IMR-90 (cell line): ENCODE measurements at regions not wholly inside any gene's neighbourhood (a gene's known extent, or its start where the extent isn't known, plus 50 kb on each side); places are given as distances from the start of the nearest gene placed in this dataset.

Experiments
- ATAC-seq: fragments of 200-7000 bp; cut with Tn5 transposase; 2 replicates; pipeline ENCODE4 v1.9.1; 2020; ENCODE audit warnings: low read depth, mild to moderate bottlenecking, moderate library complexity
- BruUV-seq: library from RNA; stranded (reverse); fragments of 400-500 nt; replicated peaks from 2 replicates; lab custom pipeline; 2021; lab: Mats Ljungman, UMichigan
- CTCF ChIA-PET: fragments of 300-600 bp; formaldehyde crosslinking; extraction: SDS; loops from one replicate; lab custom pipeline; 2021; ENCODE audit warnings: antibody characterized with exemption; lab: Yijun Ruan, JAX
- POLR2A ChIA-PET: fragments of 300-600 bp; sonication (Branson Sonifier 250); formaldehyde crosslinking; loops from one replicate; lab custom pipeline; 2022; ENCODE audit warnings: antibody characterized with exemption; ENCODE audit not compliant: unreplicated experiment; lab: Charles Lee
- DNase-seq: peaks from one replicate; pipeline ENCODE4 v3.0.0; 2013
- H2AFZ ChIP-seq: replicated peaks from 2 replicates; pipeline ENCODE3; 2013; ENCODE audit warnings: low read length, mild to moderate bottlenecking; ENCODE audit not compliant: poor library complexity
- H2AK5ac ChIP-seq: 2 replicates; pipeline ENCODE4 v1.6.1; 2013; ENCODE audit warnings: low read depth, low read length, inconsistent platforms
- H2AK9ac ChIP-seq: replicated peaks from 2 replicates; pipeline ENCODE3; 2013; ENCODE audit warnings: mild to moderate bottlenecking, low read depth, low read length, moderate library complexity; ENCODE audit not compliant: poor library complexity
- H2BK120ac ChIP-seq: 2 replicates; pipeline ENCODE4 v1.6.1; 2013; ENCODE audit warnings: low read depth, low read length, inconsistent platforms
- H2BK15ac ChIP-seq: 3 replicates; pipeline ENCODE4 v1.6.1; 2013; ENCODE audit warnings: low read depth, low read length, inconsistent platforms
- H2BK20ac ChIP-seq: 2 replicates; pipeline ENCODE4 v1.6.1; 2013; ENCODE audit warnings: low read depth, mild to moderate bottlenecking, inconsistent platforms, low read length, moderate library complexity
- H2BK5ac ChIP-seq: 2 replicates; pipeline ENCODE4 v1.6.1; 2013; ENCODE audit warnings: mild to moderate bottlenecking, low read depth, low read length, inconsistent platforms; ENCODE audit not compliant: poor library complexity, severe bottlenecking
- H3K14ac ChIP-seq: replicated peaks from 2 replicates; pipeline ENCODE4 v1.6.1; 2013; ENCODE audit warnings: low read depth, low read length, inconsistent platforms
- H3K18ac ChIP-seq: 2 replicates; pipeline ENCODE4 v1.6.1; 2013; ENCODE audit warnings: low read depth, low read length, control low read depth
- H3K23ac ChIP-seq: 2 replicates; pipeline ENCODE4 v1.6.1; 2013; ENCODE audit warnings: low read depth, low read length, inconsistent platforms
- H3K27ac ChIP-seq: 2 replicates; pipeline ENCODE4 v1.5.1; 2013; ENCODE audit warnings: mild to moderate bottlenecking, control low read depth, low read length; ENCODE audit not compliant: insufficient read depth
- H3K27me3 ChIP-seq: 2 replicates; pipeline ENCODE4 v1.6.1; 2013; ENCODE audit warnings: low read length; ENCODE audit not compliant: control insufficient read depth, insufficient read depth
- H3K36me3 ChIP-seq: 2 replicates; pipeline ENCODE4 v1.6.1; 2013; ENCODE audit warnings: low read length, mixed read lengths; ENCODE audit not compliant: control insufficient read depth, insufficient read depth
- H3K4ac ChIP-seq: 2 replicates; pipeline ENCODE4 v1.6.1; 2013; ENCODE audit warnings: low read depth, low read length, inconsistent platforms
- H3K4me1 ChIP-seq: 2 replicates; pipeline ENCODE4 v1.6.1; 2013; ENCODE audit warnings: low read length, mixed read lengths; ENCODE audit not compliant: control insufficient read depth, insufficient read depth
- H3K4me2 ChIP-seq: 2 replicates; pipeline ENCODE4 v1.6.1; 2013; ENCODE audit warnings: low read depth, mild to moderate bottlenecking, control low read depth, low read length, moderate library complexity
- H3K4me3 ChIP-seq: 2 replicates; pipeline ENCODE4 v1.5.1; 2013; ENCODE audit warnings: low read depth, mild to moderate bottlenecking, control low read depth, low read length, moderate library complexity; ENCODE audit not compliant: insufficient read depth
- H3K56ac ChIP-seq: 2 replicates; pipeline ENCODE4 v1.6.1; 2013; ENCODE audit warnings: low read length, inconsistent platforms; ENCODE audit not compliant: insufficient read depth; ENCODE audit errors: extremely low read depth
- H3K79me1 ChIP-seq, 2 experiments: 2 replicates each; pipeline ENCODE4 v1.6.1; 2013; ENCODE audit warnings: low read length in 2 of 2, inconsistent platforms in 1 of 2, low read depth in 1 of 2
- H3K9ac ChIP-seq: 2 replicates; pipeline ENCODE4 v1.6.1; 2013; ENCODE audit warnings: low read depth, low read length, control low read depth
- H3K9me1 ChIP-seq: 2 replicates; pipeline ENCODE4 v1.6.1; 2013; ENCODE audit warnings: low read length, inconsistent platforms; ENCODE audit not compliant: insufficient read depth
- H3K9me3 ChIP-seq: 2 replicates; pipeline ENCODE4 v1.6.1; 2013; ENCODE audit warnings: low read length; ENCODE audit not compliant: control insufficient read depth, insufficient read depth
- H4K20me1 ChIP-seq: 2 replicates; pipeline ENCODE4 v1.6.1; 2013; ENCODE audit warnings: low read length, inconsistent platforms; ENCODE audit not compliant: insufficient read depth
- H4K5ac ChIP-seq: 2 replicates; pipeline ENCODE4 v1.6.1; 2013; ENCODE audit warnings: mild to moderate bottlenecking, low read depth, low read length, control low read depth
- H4K8ac ChIP-seq, 2 experiments: 2 replicates each; pipeline ENCODE4 v1.6.1; 2013; ENCODE audit warnings: low read depth in 2 of 2, low read length in 2 of 2, control low read depth in 1 of 2, inconsistent platforms in 1 of 2
- H4K91ac ChIP-seq: 2 replicates; pipeline ENCODE4 v1.6.1; 2013; ENCODE audit warnings: low read depth, low read length, inconsistent platforms; ENCODE audit not compliant: insufficient read depth
- BHLHE40 ChIP-seq: fragments of 150-350 bp; IDR thresholded peaks from 2 replicates; pipeline ENCODE4 v1.6.1; 2016; ENCODE audit warnings: mild to moderate bottlenecking, low read depth, low read length
- CTCF ChIP-seq: conservative IDR thresholded peaks from 2 replicates; pipeline ENCODE4 v1.5.1; 2012; ENCODE audit warnings: mild to moderate bottlenecking, low read depth, low read length, improper control_type of control experiment
- FOS ChIP-seq: fragments of 150-350 bp; IDR thresholded peaks from 2 replicates; pipeline ENCODE4 v1.6.1; 2016; ENCODE audit warnings: low read depth, low read length
- MAZ ChIP-seq: IDR thresholded peaks from 2 replicates; pipeline ENCODE4 v1.6.1; 2012; ENCODE audit warnings: low read depth, mild to moderate bottlenecking, low read length, improper control_type of control experiment, moderate library complexity, borderline replicate concordance
- WGBS, 2 experiments: methylation state at CpG; one replicate each; pipeline versions ENCODE4 v1.1.5 to v1.1.7; 2013; ENCODE audit warnings: missing lambda C conversion rate in 2 of 2; ENCODE audit not compliant: insufficient read length in 1 of 2; ENCODE audit errors: extremely low coverage in 2 of 2; 5-methylcytosine and 5-hydroxymethylcytosine counted together
- dilution Hi-C: fragments of 300-500 bp; cut with HindIII; formaldehyde crosslinking; loops from one replicate; pipeline ENCODE4 v1.14.3; 2018; ENCODE audit warnings: low sequenced_read_pairs; ENCODE audit not compliant: unreplicated experiment
- in situ Hi-C: fragments of 300-500 bp; cut with MboI; formaldehyde crosslinking; loops from 3 replicates; pipeline ENCODE4 v1.14.3; 2019; ENCODE audit warnings: low sequenced_read_pairs, inconsistent platforms, mixed read lengths
- intact Hi-C: fragments of 100-400 bp; cut with micrococcal nuclease; formaldehyde crosslinking; loops from 2 replicates; pipeline ENCODE4 v1.10.0; 2022

DNA sequence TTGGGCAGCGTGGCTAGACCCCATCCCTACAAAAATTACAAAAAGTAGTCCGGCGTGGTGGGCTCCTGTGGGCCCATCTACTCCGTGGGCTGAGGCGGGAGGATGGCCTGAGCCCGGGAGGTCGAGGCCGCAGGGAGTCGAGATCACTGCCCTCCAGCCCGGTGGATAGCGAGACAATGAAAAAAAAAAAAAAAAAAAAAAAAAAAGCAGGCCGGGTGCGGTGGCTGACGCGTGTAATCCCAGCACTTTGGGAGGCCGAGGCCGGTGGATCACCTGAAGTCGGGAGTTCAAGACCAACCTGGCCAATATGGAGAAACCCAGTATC, 110.5 kb upstream of the LPCAT1 start:
- ChIA-PET CTCF (interaction anchor here (1.0 kb wide), 1 partner anchor 13 kb away, joined by 3 read pairs; no protein-coding TSS in a partner anchor), POLR2A (no interaction called here)
- DNase-seq (no peak), ATAC-seq (no peak)
- Histone ChIP-seq H3K9me3 (no peaks in the 10 kb centered on the region), H2AK5ac (0 out of 2 replicates have a peak overlapping the region, but pooled peaks have one; percentile 3), H2AFZ (peak overlapping the region; percentile 47), H4K8ac (peak overlapping the region; percentile 68 to 99; a peak in 3 of 4 replicates), H3K4me3 (peak overlapping the region; percentile 62), H3K4ac (peak overlapping the region; percentile 47; the same call in 1 of the 2 replicates), H2BK15ac (no peak overlapping the region), H3K79me1 (no peaks in the 10 kb centered on the region), H4K91ac (peak overlapping the region; percentile 62; the same call in 1 of the 2 replicates), H3K27ac (no peak overlapping the region; the same call in 1 of the 2 replicates), H3K9me1 (no peaks in the 10 kb centered on the region), H4K20me1 (no peaks in the 10 kb centered on the region; the same call in 1 of the 2 replicates), H3K4me1 (peaks cover 4% of the 10 kb centered on the region; the same call in 1 of the 2 replicates), H2AK9ac (peak overlapping the region; percentile 55), H3K18ac (no peak overlapping the region; the same call in 1 of the 2 replicates), H3K4me2 (peak overlapping the region; percentile 88), H3K14ac (no peak overlapping the region), H2BK20ac (no peak overlapping the region), H3K36me3 (no peaks in the 10 kb centered on the region), H3K56ac (no peak overlapping the region), H3K23ac (peak overlapping the region; percentile 7; the same call in 1 of the 2 replicates), H3K9ac (0 out of 2 replicates have a peak overlapping the region, but pooled peaks have one; percentile 58), H2BK120ac (peak overlapping the region; percentile 14; the same call in 1 of the 2 replicates), H3K27me3 (peaks cover 31% of the 10 kb centered on the region), H4K5ac (peak overlapping the region; percentile 81; the same call in 1 of the 2 replicates), H2BK5ac (no peak overlapping the region)
- no TSS peak for BruUV-seq
- in situ Hi-C loops, result loop anchor here (25.0 kb wide), 1 partner anchor 272 kb away; no protein-coding TSS in a partner anchor
- dilution Hi-C loops, result no loop called here
- intact Hi-C loops, result no loop called here
- no CpG with 5 or more reads among the region's 18 CpGs for WGBS, 2 experiments
- TF ChIP-seq CTCF (no peak), FOS (no peak), MAZ (no peak), BHLHE40 (no peak)
